ENCODE measurements at regions not wholly inside any gene's neighbourhood (a gene's known extent, or its start where the extent isn't known, plus 50 kb on each side); places are given as distances from the start of the nearest gene placed in this dataset.

DNA sequence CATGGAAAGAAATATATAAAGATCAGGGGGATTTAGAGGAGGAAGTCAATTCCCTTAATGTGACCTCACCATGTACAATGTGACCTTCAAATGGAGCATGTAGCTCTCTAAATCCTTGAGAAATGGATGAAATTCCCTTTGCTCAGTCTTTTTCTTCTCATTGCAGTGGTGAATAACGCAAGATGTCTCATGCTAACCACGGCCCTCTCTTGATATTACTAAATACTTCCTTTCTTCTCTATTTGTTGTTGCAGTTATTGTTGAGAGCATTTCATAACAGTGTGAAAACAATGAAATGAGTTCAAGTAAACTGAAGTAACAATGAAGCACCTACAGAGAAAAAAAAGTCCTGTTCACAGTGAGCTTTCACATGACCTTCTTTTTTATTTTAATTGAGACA lies 55.6 kb downstream of the ZNF281 start:
- DNase-seq = no peak

DNA sequence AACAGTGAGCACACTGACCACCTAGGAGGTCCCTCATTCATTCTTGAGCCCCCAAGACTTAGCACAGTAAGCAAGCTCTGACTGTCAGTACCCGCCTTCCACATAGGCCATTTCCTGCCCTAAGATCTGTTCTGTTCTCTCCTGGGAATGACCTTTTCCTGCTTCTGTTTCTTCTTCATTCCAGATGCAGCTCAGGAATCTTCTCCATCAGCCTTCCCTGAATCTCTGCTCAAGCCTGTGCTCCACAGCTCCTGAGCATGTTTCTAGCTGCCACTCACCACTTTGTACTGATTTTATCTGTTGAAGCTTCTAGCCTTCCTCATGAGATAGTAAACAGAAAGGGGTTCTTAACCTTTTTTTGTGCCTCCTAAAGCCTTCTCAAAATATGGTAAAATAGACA lies 56.6 kb downstream of the ZNF281 start:
- DNase-seq = peak; percentile 62

DNA sequence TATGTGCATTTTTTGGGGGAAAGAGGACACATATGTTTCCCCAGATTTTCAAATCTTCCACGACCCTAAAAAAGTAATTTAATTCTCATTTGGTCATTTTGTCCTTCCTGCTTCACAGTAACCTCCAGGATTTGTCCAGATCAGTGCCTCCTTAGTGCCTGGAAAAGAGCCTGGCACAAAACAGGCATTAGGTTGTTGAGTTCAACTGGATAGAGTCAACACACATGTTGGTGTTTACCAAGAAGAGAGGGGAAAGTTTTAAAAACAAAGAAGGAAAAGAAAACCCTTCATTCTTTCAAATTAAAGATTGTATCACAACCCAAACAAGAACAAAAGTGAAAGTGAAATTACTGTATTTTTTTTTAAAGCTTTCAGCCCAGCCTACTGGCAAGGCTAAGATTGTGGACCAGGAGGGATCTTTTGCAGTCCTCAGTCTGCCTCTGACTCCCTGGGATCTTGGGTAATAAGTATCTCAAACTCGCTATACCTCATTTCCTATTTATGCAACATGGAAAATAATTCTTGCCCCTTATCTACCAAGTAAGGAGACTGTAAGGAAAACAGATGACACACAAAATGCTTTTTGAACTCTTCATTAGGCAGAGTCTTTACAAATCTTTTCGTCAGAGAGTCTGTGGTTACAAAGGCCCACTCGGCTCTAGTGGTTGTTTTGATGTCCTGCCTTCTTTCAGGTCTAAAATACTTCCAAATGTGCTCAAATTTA lies 57.8 kb downstream of the ZNF281 start:
- DNase-seq = peak; percentile 94

GRCh38 chr1:200351425-200351824 lies 58.4 kb downstream of the ZNF281 start:
- no peak for DNase-seq

- DNase-seq = peak; percentile 54
These were observed 63.1 kb downstream of the ZNF281 start for GRCh38 chr1:200346700-200347099.

DNA sequence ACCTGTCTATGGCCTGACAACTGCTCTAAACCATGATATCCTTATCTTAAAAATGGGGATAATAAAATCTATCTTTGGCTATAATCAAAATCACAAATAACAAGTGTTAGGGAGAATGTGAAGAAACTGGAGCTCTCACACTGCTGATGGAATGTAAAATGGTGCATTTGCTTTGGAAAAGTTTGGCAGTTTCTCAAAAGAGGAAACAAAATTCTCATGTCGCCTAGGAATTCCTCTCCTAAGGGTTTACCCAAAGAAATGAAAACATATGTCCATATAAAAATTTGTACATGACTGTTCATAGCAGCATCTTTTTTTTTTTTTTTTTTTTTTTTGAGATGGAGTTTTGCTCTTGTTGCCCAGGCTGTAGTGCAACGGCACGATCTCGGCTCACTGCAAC lies 64.3 kb downstream of the ZNF281 start:
- DNase-seq = peak; percentile 80

DNA sequence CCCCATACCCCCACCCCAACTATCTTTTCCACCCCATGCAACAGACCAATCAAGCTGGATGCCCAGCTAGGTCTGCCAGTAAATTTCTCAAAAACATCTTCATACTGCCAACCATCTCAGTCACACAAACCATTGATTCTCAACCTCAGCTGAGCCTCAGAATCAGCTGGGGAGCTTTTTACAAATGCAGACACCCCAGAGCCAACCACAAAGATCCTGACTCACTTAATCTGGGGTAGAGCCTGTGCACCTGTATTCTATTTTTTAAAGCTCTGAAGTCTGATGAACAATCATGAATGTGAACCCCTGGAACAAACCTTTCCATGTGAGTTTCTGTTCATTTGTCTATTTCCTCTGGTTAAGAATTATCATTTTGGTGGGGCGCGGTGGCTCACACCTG lies 66.0 kb downstream of the ZNF281 start:
- DNase-seq = no peak

GRCh38 chr1:200342511-200343311 lies 67.1 kb downstream of the ZNF281 start:
- peak; percentile 50 for DNase-seq

DNA sequence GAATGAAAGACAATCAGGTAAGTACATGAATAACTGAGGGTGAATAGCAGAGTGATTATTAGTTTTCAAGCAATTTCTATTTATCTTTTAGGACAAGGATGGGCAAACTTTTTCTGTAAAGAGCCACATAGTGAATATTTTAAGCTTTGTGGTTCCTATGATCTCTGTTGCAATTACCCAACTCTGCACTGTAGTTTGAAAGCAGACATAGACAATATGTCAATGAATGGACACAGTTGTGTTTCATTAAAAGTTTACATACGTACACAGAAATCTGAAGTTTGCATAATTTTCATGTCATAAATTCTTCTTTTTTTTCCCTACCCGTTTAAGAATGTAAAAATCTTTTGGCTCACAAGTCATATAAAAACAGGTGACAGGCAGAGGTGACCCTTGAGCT lies 71.4 kb downstream of the ZNF281 start:
- no peak for DNase-seq

- DNase-seq = no peak
These were observed 72.0 kb downstream of the ZNF281 start for GRCh38 chr1:200337831-200338230.

GRCh38 chr1:200337410-200337809 lies 72.4 kb downstream of the ZNF281 start:
- DNase-seq = no peak

- DNase-seq = no peak
These were observed 72.9 kb downstream of the ZNF281 start for GRCh38 chr1:200336901-200337391.

- DNase-seq = peak; percentile 69
These were observed 73.6 kb downstream of the ZNF281 start for GRCh38 chr1:200336101-200336845.

GRCh38 chr1:200334661-200335256 lies 75.1 kb downstream of the ZNF281 start:
- no peak for DNase-seq

- no peak for DNase-seq
These were observed 76.5 kb downstream of the ZNF281 start for GRCh38 chr1:200333329-200333728.

DNA sequence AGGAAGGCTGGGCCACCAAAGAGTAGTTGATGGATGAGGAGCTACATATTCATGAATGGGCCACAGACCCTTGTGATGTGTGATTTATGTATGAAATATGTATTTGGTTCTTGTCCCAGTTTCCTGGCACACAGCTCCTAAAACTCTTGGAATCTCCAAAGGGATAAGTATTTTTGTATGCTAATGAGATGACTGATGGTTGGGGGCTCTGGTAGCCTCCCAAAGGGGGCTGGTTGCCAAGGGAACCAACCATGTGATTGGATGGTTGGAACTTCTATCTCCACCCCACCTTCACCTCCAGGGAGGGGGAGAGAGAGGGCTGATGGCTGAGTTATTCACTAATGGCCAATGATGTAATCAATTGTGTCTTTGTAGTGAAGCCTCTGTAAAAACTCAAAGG lies 77.1 kb downstream of the ZNF281 start:
- DNase-seq = peak; percentile 71

DNA sequence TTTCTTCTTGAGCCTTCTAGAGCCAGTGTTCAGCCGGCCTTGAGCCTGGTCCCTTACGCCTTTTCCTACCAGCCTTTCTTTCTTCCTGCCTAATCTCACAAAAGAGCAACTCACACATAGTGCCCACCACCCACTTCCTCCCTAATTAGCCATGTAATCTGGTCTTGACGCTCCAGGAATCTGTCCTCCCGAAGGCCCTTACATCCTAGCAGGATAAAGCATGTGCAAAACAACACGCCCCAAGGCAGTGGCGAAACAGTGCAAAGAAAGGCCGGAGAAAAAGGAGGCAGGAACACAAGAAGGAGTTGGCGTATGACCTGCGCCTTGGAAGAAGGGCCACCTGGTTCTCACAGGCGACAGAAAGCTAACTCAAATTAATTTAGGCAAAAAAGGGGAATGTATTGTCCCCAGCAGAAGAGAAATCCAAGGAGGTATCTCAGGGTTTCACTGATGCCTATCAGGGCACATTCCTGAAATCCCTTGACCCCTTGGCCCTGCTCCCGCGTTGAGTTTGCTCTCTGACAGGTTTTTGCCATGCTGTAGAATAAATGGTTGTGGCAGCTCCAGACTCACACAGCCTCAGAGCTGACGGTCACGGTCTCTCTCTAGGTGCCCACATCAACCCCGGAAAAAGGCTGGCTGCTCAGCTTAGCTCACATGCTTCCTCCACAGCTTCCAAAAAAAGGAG lies 79.0 kb downstream of the ZNF281 start:
- no peak for DNase-seq

GRCh38 chr1:200329208-200329882 lies 80.5 kb downstream of the ZNF281 start:
- DNase-seq = no peak

- peak; percentile 40 for DNase-seq
These were observed 81.5 kb downstream of the ZNF281 start for GRCh38 chr1:200328379-200328778.

GRCh38 chr1:200323856-200324400 lies 85.9 kb downstream of the ZNF281 start:
- DNase-seq = no peak

DNA sequence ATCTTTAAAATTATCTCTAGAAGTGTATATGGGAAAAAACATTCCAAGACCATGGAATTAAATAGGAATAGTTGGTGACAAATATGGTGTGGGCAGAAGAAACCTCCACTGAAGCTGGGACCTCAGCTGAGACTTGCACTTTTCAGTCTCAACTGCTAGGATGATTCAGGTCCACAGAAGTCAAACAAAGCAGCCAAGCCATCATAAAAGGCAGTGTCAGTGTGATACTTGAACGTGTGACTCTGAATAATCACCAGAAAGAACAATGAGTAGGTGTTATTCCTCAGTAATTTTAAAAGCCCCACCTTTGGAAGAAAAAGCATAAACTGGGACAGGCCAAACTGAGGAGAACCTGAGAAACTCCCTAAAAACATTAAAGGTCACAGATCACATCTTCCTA lies 90.7 kb downstream of the ZNF281 start:
- no peak for DNase-seq

Data from fibroblast of skin of back (primary cell).